B cell (primary cell): ENCODE measurements at regions not wholly inside any gene's neighbourhood (a gene's known extent, or its start where the extent isn't known, plus 50 kb on each side); places are given as distances from the start of the nearest gene placed in this dataset.

Source experiments
- EZH2 ChIP-seq: IDR thresholded peaks from 2 replicates; pipeline ENCODE4 v1.6.1; 2012; ENCODE audit warnings: borderline replicate concordance, low read depth, mild to moderate bottlenecking, moderate library complexity, low read length; ENCODE audit not compliant: insufficient read depth, poor library complexity, severe bottlenecking
- TF ChIP-seq, protein P1 (sequence below): fragments of 200-600 bp; IDR thresholded peaks from one replicate; pipeline ENCODE4 v1.8.0; 2022; ENCODE audit warnings: antibody characterized with exemption, mild to moderate bottlenecking

DNA sequence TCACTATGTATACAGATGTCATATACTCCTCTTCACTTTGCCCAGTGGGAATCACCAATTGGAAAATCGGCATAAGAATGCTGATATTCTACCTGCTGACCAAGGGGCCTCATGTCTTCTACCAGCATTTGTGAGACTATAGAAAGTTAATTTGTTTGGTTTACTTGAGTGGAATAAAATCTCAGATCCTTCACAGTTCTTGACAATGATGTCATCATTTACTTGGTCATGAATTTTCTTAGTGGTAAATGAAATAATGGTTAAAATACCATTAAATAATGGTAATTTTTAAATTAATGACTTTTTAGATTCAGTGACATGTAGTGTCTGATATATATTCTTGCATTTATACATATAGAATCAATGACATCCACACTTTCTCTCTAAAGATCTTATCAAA is 1052.6 kb downstream of the ADGRL3 start:
- no peak for TF ChIP-seq EZH2
- TF ChIP-seq, protein P1, sequence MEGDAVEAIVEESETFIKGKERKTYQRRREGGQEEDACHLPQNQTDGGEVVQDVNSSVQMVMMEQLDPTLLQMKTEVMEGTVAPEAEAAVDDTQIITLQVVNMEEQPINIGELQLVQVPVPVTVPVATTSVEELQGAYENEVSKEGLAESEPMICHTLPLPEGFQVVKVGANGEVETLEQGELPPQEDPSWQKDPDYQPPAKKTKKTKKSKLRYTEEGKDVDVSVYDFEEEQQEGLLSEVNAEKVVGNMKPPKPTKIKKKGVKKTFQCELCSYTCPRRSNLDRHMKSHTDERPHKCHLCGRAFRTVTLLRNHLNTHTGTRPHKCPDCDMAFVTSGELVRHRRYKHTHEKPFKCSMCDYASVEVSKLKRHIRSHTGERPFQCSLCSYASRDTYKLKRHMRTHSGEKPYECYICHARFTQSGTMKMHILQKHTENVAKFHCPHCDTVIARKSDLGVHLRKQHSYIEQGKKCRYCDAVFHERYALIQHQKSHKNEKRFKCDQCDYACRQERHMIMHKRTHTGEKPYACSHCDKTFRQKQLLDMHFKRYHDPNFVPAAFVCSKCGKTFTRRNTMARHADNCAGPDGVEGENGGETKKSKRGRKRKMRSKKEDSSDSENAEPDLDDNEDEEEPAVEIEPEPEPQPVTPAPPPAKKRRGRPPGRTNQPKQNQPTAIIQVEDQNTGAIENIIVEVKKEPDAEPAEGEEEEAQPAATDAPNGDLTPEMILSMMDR, result no peak
